Embryonic facial prominence (tissue), 1 donor: ENCODE measurements at regions not wholly inside any gene's neighbourhood (a gene's known extent, or its start where the extent isn't known, plus 50 kb on each side); places are given as distances from the start of the nearest gene placed in this dataset.
"Not testable (repeated sequence)": the region's sequence is repeated elsewhere in the genome, so short reads cannot be mapped to it uniquely, and the experiment has no call there.

ENCODE experiments used
- DNase-seq: peaks from one replicate; pipeline ENCODE4 v3.0.0-alpha.2; 2016; ENCODE audit errors: extremely low spot score

- DNase-seq = no peak
These were observed 265.8 kb downstream of the TEX29 start for GRCh38 chr13:111586291-111586690.

GRCh38 chr13:111587249-111587648 is 266.8 kb downstream of the TEX29 start:
- no peak for DNase-seq

GRCh38 chr13:111589321-111589720 is 268.9 kb downstream of the TEX29 start:
- DNase-seq = no peak

- no peak for DNase-seq
These were observed 269.6 kb downstream of the TEX29 start for GRCh38 chr13:111589992-111590391.

GRCh38 chr13:111590796-111591195 is 270.4 kb downstream of the TEX29 start:
- DNase-seq = no peak

- DNase-seq = not testable (repeated sequence)
These were observed 273.0 kb downstream of the TEX29 start for GRCh38 chr13:111593490-111593889.

GRCh38 chr13:111594606-111595005 is 274.2 kb downstream of the TEX29 start:
- DNase-seq = no peak

GRCh38 chr13:111595276-111595675 is 274.8 kb downstream of the TEX29 start:
- DNase-seq = no peak

- DNase-seq = no peak
These were observed 275.3 kb downstream of the TEX29 start for GRCh38 chr13:111595791-111596190.

GRCh38 chr13:111597191-111597611 is 276.8 kb downstream of the TEX29 start:
- DNase-seq = no peak

- no peak for DNase-seq
These were observed 277.2 kb downstream of the TEX29 start for GRCh38 chr13:111597618-111598017.

GRCh38 chr13:111598747-111599146 is 278.3 kb downstream of the TEX29 start:
- no peak for DNase-seq

GRCh38 chr13:111599791-111600190 is 279.3 kb downstream of the TEX29 start:
- DNase-seq = no peak

- DNase-seq = no peak
These were observed 282.4 kb downstream of the TEX29 start for GRCh38 chr13:111602874-111603273.

- DNase-seq = no peak
These were observed 283.7 kb downstream of the TEX29 start for GRCh38 chr13:111604097-111604496.

- no peak for DNase-seq
These were observed 288.1 kb downstream of the TEX29 start for GRCh38 chr13:111608556-111608955.

- no peak for DNase-seq
These were observed 289.2 kb downstream of the TEX29 start for GRCh38 chr13:111609631-111610030.

- DNase-seq = no peak
These were observed 289.6 kb downstream of the TEX29 start for GRCh38 chr13:111610081-111610480.

- DNase-seq = no peak
These were observed 290.4 kb downstream of the TEX29 start for GRCh38 chr13:111610879-111611278.

GRCh38 chr13:111611651-111612050 is 291.2 kb downstream of the TEX29 start:
- DNase-seq = no peak

GRCh38 chr13:111612886-111613285 is 292.4 kb downstream of the TEX29 start:
- no peak for DNase-seq

GRCh38 chr13:111614009-111614408 is 293.6 kb downstream of the TEX29 start:
- no peak for DNase-seq

- DNase-seq = no peak
These were observed 294.2 kb downstream of the TEX29 start for GRCh38 chr13:111614613-111615012.

GRCh38 chr13:111616203-111616602 is 295.8 kb downstream of the TEX29 start:
- DNase-seq = no peak

GRCh38 chr13:111620166-111620565 is 299.7 kb downstream of the TEX29 start:
- no peak for DNase-seq
